Fibroblast of upper back skin (primary cell): ENCODE measurements at regions not wholly inside any gene's neighbourhood (a gene's known extent, or its start where the extent isn't known, plus 50 kb on each side); places are given as distances from the start of the nearest gene placed in this dataset.
"Not testable (repeated sequence)": the region's sequence is repeated elsewhere in the genome, so short reads cannot be mapped to it uniquely, and the experiment has no call there.

ENCODE experiments used
- DNase-seq: peaks from one replicate; pipeline ENCODE4 v3.0.0-alpha.2; 2013

DNA sequence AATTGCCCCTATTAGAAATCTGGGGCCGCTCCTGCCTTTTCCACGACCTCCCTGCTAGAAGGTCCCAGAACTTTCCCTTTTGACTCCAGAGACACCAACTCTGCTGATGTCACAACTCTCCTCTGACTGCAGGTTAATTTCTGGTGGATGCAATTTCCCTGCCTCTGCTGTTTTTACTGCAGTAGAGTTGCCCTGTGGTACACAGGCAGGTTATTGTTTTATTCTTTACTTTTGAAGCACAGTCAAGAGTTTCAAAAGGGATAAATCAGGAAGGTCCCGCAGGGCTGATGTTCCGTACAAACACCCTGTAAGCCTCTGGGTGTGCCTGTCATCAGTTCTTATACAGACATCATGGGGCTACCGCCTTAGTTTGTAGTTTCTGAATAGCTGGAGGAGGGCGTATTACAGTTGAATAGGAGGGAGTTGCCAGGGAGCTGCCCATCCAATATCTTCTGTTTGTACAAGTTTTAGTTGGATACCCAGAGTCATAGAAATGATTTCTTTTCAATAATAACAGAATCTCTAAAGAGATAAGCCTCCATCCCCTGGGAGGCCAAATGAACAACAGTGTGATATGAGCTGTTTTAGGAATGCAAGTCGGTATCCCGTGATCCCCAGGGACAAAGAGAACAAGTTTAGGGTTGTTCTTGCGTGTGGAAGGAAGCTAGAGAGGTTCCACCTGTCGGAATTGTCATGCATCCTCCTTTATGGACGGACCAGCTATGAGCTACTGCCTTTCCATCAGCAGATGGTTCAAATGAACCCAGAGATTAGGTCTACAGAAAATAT lies 108.4 kb upstream of the COPS8 start:
- no peak for DNase-seq

DNA sequence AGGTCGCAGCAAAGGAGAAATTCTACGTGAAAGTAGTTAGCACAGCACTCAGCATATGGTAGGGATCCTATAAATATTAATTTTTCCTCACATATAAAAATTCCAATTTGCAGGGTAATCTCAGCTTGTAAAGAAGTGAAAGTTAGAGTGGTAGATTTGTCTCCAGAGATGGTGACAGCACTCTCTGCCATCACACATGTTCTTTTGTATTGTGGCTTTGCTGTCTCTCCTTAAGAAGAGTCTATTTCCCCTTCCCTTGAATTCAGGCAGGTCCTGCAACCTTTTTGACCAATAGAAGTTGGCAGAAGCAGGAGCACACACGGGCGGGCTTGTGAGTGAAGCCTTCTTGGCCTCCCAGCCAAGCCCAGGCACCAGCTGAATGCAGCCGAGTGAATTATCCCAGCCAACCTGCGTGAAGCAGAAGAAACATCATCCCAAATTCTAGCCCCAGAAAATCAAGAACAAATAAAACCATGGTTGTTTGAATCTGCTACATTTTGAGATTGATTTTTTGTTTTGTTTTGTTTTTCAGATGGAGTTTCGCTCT lies 107.8 kb upstream of the COPS8 start:
- no peak for DNase-seq

GRCh38 chr2:236979664-236980063 lies 106.0 kb upstream of the COPS8 start:
- DNase-seq, result no peak

GRCh38 chr2:236980961-236981360 lies 104.7 kb upstream of the COPS8 start:
- DNase-seq, result no peak

DNA sequence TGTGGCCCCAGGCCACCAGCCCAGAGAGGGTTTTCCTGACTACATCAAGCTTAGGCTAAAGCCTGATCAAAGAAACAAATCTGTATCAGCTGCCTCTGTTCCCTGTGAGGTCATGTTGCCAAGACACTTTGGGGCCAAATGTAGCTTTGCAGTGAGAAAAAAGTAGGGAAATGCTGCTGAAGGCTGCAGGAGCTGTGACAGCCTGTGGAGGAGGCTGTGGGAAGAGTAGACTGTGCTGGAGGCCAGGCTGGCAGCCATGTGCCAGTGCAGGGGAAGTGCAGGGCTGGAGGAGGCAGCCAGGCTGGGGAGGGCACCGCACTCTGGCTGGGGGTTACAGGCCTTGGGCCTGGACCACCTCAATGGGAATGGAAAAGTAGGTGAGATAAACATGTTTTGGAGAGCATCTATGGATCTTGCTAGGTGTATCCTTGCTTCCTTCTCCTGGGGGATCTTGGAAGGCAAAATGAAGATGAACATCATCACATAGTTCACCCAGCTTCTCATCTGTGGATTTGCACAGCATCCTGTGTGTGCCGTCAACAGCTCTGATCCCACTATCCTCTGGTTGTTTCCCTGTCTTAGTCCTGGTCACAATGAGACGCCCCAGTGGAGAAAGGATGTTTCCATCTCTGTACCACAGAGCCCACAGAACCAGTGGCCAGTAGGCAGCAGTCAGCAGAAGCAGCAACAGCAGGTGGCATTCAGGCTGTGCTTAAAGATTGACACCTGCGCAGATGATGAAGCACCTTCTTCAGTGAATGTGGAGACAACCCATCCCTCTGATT lies 103.8 kb upstream of the COPS8 start:
- no peak for DNase-seq

DNA sequence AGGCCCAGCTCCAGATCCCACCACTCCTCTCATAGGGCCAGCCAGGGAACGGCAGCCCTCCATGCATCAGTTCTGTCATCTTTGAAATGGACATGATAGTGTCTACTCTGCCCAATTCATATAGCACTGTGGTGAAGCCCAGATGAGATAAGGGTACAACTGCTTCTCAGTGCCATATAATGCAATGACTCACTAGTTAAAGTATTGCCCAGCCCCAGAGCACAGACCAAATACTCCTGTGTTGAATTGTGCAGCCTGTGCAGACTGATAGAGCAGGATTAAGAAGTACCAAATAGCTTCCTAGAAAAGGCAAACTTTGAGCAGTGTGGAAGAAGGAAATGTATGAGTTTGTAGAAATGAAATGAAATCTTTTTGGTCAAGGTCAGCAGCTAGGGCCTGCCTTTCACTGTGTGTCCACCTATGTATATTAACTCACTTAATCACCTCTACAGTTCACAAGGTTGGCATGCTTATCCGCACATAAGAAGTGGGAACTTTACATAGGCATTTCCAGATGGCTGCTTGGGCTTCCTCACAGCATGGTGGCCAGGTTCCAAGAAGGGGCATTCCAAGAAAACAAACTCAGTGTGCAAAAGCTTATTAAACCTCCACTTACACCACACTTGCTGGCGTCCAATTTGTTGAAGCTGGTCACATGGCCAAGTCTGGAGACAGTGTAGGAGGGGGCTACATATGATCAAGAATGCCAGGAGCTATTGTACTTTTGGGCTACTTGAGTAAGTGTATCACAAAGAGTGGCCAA lies 102.8 kb upstream of the COPS8 start:
- DNase-seq, result no peak

DNA sequence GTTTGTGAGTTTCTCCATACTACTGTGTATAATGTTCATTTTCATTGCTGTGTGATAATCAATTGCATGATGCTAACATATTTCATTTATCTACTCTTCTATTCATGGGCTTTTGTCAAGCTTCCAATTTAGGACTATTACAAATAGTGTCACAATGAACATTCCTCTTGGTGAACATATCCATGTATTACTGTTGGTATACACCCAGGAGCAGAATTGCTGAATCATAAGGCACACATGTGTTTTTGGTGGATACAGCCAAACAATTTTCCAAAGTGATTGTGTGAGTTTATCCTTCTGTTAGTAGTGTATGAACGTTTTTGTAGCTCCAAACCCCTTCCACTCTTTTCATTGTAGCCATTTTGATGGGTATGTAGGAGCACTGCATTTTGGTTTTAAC lies 101.6 kb upstream of the COPS8 start:
- peak; percentile 58 for DNase-seq

DNA sequence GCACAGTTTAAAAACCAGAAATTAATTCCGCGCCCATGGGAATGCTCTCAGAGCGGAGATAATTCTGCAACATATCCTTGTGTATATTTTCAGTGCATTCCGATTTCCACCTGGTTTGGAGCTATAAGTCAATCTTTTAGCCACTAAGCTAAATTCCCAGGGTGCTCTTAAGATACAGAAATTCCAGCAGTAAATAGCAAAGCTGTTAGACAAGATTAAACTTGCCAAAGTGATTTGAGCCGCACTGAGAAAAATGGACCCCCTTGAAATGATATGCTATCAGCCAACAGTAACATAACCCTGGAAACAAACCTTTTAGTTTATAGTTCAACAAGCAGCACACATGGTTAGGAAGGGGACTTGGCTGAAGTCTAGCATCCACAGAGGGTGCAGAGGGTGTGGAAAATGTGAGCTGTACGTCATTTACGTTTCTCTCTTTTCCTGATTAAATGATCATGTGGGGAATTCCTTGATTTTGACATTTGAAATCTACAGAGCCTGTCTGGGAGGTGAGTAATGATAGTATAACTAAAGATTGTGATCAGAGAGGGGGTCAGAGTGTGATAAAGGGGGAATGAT lies 99.8 kb upstream of the COPS8 start:
- DNase-seq, result peak; percentile 49

GRCh38 chr2:236986524-236987330 lies 99.0 kb upstream of the COPS8 start:
- DNase-seq, result no peak

- no peak for DNase-seq
Measured at GRCh38 chr2:236988216-236988615, 97.5 kb upstream of the COPS8 start.

- DNase-seq, result peak; percentile 38
Measured at GRCh38 chr2:236988690-236989624, 96.7 kb upstream of the COPS8 start.

GRCh38 chr2:236990552-236990951 lies 95.1 kb upstream of the COPS8 start:
- no peak for DNase-seq

- DNase-seq, result no peak
Measured at GRCh38 chr2:236991874-236992273, 93.8 kb upstream of the COPS8 start.

DNA sequence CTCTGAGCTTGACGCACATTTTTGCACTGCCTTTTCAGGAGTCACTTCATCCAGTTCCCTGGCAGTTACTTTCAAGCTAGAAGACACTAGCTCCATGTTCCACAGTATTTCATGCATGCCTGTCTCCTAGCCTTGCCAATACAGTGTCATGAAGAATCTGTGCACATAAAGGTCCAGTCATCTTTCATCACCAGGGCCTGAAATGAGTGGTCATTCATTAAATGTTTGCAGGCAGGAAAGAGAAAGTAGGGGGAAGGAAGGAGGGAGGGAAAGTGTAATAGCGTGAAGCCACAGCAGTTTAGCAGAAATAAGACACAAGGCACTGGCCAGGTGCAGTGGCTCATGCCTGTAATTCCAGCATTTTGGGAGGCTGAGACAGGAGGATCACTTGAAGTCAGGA lies 92.4 kb upstream of the COPS8 start:
- DNase-seq, result peak; percentile 57

DNA sequence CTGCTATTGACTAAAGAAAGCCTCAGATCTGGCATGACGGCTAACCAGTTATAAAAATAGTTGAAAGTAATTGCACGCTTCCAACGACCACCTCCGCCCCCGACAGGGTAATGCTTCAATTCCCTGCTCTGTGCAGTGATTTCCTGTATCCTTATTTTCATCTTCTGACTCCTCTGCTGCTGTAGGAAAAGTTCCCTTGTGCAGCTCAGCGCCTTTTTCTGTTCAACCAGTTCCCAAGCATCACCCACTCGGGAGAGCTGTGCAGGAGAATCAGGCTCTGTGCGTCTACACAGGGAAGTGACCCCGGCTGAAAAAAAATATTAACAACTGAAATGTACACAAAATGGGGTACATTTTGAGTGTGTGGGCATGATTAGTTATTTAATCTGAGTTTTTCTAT lies 91.3 kb upstream of the COPS8 start:
- no peak for DNase-seq

DNA sequence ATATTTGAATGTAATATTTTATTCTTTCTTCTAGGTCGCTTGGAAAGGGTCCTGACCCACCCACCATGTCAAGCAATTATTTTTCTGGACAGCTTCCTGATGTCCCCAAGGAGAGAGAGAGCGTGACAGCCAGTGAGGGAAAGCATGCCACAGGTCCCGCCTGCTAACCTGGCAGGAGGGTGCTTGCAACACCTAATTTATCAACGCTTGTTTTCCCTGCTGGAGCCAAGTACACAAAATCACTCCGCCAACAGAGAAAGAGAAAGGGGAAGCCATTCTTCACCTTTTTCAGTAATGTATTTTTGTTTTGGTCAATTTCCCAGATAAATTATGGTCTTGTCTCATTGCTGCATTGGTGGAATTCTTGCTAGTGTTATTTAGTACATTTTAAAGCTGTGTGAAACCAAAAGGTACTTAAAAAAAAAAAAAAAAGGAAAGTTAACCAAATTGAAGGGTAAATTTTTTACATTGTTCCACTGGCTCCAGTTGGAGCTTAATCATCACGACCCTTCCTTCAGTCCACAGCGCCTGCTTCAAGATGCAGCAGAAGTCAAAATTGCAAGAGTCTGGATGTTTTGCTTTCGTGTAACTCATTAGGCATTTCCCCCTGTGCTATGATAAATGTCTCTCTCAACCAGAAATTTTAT lies 88.5 kb upstream of the COPS8 start:
- DNase-seq, result peak; percentile 57

DNA sequence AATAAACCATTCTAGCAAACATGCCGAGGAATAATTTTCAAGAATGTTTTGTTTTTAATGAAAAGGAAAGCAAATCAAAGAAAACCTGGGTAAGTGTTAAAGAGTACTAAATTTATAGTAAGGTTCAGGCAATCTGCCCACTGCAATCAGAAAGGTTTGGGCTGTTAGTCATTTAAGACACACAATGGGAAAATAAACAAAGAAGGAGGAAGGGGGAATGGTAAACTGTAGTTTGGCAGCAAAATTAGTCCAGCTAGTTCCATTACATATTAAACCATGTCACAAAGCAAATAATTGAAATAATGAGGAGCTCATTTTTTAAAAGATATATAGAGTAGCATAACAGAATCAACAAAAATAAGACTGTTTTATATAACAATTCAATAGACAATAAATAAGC lies 87.5 kb upstream of the COPS8 start:
- DNase-seq, result peak; percentile 39

- peak; percentile 36 for DNase-seq
Measured at GRCh38 chr2:236998758-236999157, 86.9 kb upstream of the COPS8 start.

DNA sequence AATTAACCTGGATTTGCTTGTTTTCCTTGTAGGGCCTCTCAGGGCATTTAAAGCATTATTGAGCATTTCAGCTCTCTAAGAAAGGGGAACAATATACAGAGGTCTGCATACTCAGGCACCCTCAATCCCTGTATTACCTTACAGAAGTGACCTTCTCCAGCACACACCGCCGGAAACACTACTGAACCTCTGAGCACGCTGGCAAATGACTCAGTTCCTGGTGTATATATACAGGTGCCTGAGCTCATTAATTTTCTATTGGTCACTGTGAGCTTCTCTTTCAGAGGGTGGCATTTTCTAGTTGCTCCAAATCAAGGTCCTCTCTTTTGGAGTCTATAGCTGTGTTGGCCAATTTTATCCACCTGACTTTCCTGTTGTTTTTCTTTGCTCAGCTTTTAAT lies 85.2 kb upstream of the COPS8 start:
- no peak for DNase-seq

DNA sequence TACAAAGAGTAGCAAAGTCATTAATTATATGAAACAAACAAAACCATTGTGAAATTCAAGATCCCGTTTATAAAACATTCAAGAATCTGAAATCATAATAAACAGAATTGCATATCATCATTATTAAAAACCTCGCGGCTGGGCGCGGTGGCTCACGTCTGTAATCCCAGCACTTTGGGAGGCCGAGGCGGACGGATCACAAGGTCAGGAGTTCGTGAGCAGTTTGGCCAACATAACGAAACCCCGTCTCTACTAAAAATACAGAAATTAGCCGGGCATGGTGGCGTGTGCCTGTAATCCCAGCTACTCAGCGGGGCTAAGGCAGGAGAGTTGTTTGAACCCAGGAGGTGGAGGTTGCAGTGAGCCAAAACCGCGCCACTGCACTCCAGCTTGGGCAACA lies 80.3 kb upstream of the COPS8 start:
- not testable (repeated sequence) for DNase-seq
